VCaP (cell line): ENCODE measurements at regions not wholly inside any gene's neighbourhood (a gene's known extent, or its start where the extent isn't known, plus 50 kb on each side); places are given as distances from the start of the nearest gene placed in this dataset.

Experiments
- H3K27ac ChIP-seq: fragments of 450-650 bp; 2 replicates; pipeline ENCODE4 v1.5.1; 2017
- CTCF ChIP-seq: fragments of 450-650 bp; conservative IDR thresholded peaks from 2 replicates; pipeline ENCODE4 v1.5.1; 2017; ENCODE audit warnings: mild to moderate bottlenecking, moderate library complexity

- H3K27ac ChIP-seq, result no peak overlapping the region
These were observed 257.6 kb downstream of the ANKRD60 start for GRCh38 chr20:57970856-57971255.

DNA sequence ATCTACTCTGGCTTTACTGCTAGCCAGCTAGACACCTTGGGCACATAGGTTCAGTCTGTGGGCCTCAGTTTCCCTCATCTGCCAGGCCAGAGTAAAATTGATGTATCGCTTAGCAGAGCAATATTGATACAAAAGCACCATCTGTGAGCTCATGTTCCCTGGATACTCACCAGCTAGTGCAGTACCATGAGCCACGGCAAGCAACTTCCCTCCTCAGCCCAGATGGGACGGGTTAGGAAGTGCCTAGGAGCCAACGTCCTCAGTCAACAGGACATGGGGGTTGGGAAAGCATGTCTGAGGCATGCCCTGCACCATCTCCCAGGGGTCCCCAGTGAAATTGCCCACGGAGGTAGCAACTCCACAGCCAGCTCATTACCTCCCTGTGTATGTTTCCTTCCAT lies 258.3 kb downstream of the ANKRD60 start:
- TF ChIP-seq CTCF, result no peak
- no peak overlapping the region for H3K27ac ChIP-seq

More at GRCh38 chr20:57970856-57971255, 257.6 kb downstream of the ANKRD60 start:
- TF ChIP-seq CTCF, result no peak

DNA sequence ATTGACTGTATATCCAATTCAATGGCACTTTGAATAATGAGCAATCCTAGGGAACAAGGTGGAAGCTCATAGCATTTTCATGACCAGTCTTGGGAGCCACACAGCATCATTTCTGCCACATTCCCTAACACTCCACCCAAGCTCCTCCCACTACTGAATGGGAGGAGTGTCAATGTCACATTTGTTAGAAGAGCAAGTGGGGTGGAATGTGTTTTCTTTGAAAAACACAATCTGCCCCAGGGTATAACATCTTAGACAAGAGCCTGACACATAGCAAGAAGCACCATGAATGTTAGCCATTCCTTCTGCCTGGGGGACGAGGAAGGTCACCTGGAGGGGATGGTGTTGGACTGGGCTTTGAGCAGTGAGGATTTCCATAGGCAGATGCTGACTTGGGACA lies 258.3 kb upstream of the PMEPA1 start:
- no peak for TF ChIP-seq CTCF
- no peak overlapping the region for H3K27ac ChIP-seq

- no peak overlapping the region for H3K27ac ChIP-seq
- TF ChIP-seq CTCF, result no peak
These were observed 257.5 kb upstream of the PMEPA1 start for GRCh38 chr20:57967364-57967763.

- no peak for TF ChIP-seq CTCF
These were observed 256.8 kb upstream of the PMEPA1 start for GRCh38 chr20:57966620-57967019.

GRCh38 chr20:57965441-57965840 lies 255.6 kb upstream of the PMEPA1 start:
- H3K27ac ChIP-seq, result no peak overlapping the region
- TF ChIP-seq CTCF, result no peak

More at GRCh38 chr20:57966620-57967019, 256.8 kb upstream of the PMEPA1 start:
- no peak overlapping the region for H3K27ac ChIP-seq

DNA sequence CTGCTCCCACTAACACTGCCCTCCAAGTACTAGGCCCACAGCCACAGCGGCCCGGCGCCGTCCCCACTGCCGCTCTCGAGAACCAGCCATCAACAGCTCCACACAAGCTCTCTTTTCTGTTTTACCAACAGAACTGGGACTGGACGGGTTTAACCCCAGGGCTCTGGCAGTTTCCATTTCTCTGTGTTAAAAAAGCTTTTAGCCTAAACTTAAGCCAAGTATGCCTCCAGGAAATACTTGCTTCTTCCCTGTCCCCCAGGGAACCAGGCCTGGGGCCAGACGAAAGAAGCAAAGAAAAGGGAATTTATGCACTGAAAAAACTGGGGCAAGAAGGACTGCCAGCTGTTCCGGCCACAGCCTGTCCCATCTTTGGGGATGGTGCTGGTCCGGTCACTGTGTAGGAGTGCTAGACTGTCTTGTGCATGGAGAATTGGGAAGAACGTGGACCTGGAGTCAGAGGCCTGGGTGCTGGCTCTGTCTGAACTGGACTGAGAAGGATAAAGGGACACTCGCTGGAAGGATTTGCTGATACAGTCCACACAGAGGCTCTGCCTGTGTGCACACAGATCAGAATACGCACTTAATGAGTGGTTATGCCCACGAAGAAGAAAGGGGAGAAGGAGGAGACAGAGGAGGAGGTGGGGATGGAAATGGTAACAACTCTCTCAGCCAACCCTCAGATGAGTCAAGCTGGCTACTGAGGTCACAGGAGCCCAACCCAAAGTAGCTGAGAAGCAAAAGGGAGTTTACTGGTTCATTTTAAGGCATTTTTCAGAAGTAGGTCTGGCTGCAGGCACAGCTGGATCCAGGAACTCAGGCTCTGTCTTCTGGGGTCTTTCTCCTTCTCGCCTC lies 254.4 kb upstream of the PMEPA1 start:
- no peak for TF ChIP-seq CTCF

More for the DNA sequence above, 254.4 kb upstream of the PMEPA1 start:
- no peak overlapping the region for H3K27ac ChIP-seq
